Bronchial epithelial cell (primary cell): ENCODE measurements at regions not wholly inside any gene's neighbourhood (a gene's known extent, or its start where the extent isn't known, plus 50 kb on each side); places are given as distances from the start of the nearest gene placed in this dataset.

ENCODE experiments used
- DNase-seq: peaks from one replicate; pipeline ENCODE4 v3.0.0-alpha.2; 2010; ENCODE audit warnings: low read depth
- FAIRE-seq: peaks from 2 replicates; lab custom pipeline; 2011; peaks lifted over from hg19 to GRCh38; lab: Jason Lieb, UNC
- H3K27me3 ChIP-seq: 2 replicates; pipeline ENCODE4 v1.5.1; 2011; ENCODE audit warnings: low read length; ENCODE audit not compliant: control insufficient read depth, insufficient read depth
- H3K36me3 ChIP-seq: 2 replicates; pipeline ENCODE4 v1.5.1; 2011; ENCODE audit warnings: low read length; ENCODE audit not compliant: control insufficient read depth, insufficient read depth
- H3K4me3 ChIP-seq: 2 replicates; pipeline ENCODE4 v1.5.1; 2011; ENCODE audit warnings: mild to moderate bottlenecking, low read depth, low read length, control low read depth
- CTCF ChIP-seq: IDR thresholded peaks from 2 replicates; pipeline ENCODE4 v1.5.1; 2011; ENCODE audit warnings: mild to moderate bottlenecking, moderate library complexity, low read length, control low read depth, inconsistent platforms; ENCODE audit not compliant: insufficient read depth, severe bottlenecking

- DNase-seq (no peak), FAIRE-seq (no peak)
- H3K27me3 ChIP-seq, result no peaks in the 10 kb centered on the region
- no peaks in the 10 kb centered on the region for H3K36me3 ChIP-seq
- TF ChIP-seq CTCF, result no peak
- no peak overlapping the region for H3K4me3 ChIP-seq
These were observed 72.3 kb upstream of the PRICKLE2 start for GRCh38 chr3:64297563-64297962.

GRCh38 chr3:64295594-64295993 is 70.3 kb upstream of the PRICKLE2 start:
- FAIRE-seq (peak; percentile 70), DNase-seq (peak; percentile 83)
- Histone ChIP-seq H3K27me3 (no peaks in the 10 kb centered on the region), H3K36me3 (no peaks in the 10 kb centered on the region), H3K4me3 (no peak overlapping the region)
- no peak for TF ChIP-seq CTCF

GRCh38 chr3:64294771-64295170 is 69.5 kb upstream of the PRICKLE2 start:
- no peak for TF ChIP-seq CTCF
- no peaks in the 10 kb centered on the region for H3K36me3 ChIP-seq
- H3K27me3 ChIP-seq, result no peaks in the 10 kb centered on the region
- FAIRE-seq, result no peak
- no peak for DNase-seq
- H3K4me3 ChIP-seq, result no peak overlapping the region

- no peaks in the 10 kb centered on the region for H3K36me3 ChIP-seq
- no peaks in the 10 kb centered on the region for H3K27me3 ChIP-seq
- TF ChIP-seq CTCF, result no peak
- DNase-seq, result no peak
- no peak overlapping the region for H3K4me3 ChIP-seq
- no peak for FAIRE-seq
These were observed 67.9 kb upstream of the PRICKLE2 start for GRCh38 chr3:64293121-64293520.

GRCh38 chr3:64291956-64292355 is 66.7 kb upstream of the PRICKLE2 start:
- TF ChIP-seq CTCF, result no peak
- no peak overlapping the region for H3K4me3 ChIP-seq
- FAIRE-seq, result no peak
- no peak for DNase-seq
- no peaks in the 10 kb centered on the region for H3K36me3 ChIP-seq
- H3K27me3 ChIP-seq, result no peaks in the 10 kb centered on the region

GRCh38 chr3:64291345-64291744 is 66.1 kb upstream of the PRICKLE2 start:
- no peak for TF ChIP-seq CTCF
- H3K4me3 ChIP-seq, result no peak overlapping the region
- DNase-seq, result peak; percentile 95
- FAIRE-seq, result peak; percentile 86
- H3K36me3 ChIP-seq, result no peaks in the 10 kb centered on the region
- no peaks in the 10 kb centered on the region for H3K27me3 ChIP-seq
